Osteocyte (in vitro differentiated cells): ENCODE measurements at regions not wholly inside any gene's neighbourhood (a gene's known extent, or its start where the extent isn't known, plus 50 kb on each side); places are given as distances from the start of the nearest gene placed in this dataset.

Experiments
- DNase-seq: peaks from one replicate; pipeline ENCODE4 v3.0.0; 2021; ENCODE audit warnings: mixed read lengths; ENCODE audit not compliant: unreplicated experiment; ENCODE audit errors: extremely low spot score
- H3K27ac Mint-ChIP-seq: one replicate; pipeline ENCODE4 v1.8.0; 2021; ENCODE audit warnings: mild to moderate bottlenecking, mixed read lengths; ENCODE audit not compliant: unreplicated experiment
- H3K27me3 Mint-ChIP-seq: one replicate; pipeline ENCODE4 v1.8.0; 2021; ENCODE audit warnings: mixed read lengths; ENCODE audit not compliant: unreplicated experiment
- H3K36me3 Mint-ChIP-seq: one replicate; pipeline ENCODE4 v1.8.0; 2021; ENCODE audit warnings: mixed read lengths; ENCODE audit not compliant: unreplicated experiment
- H3K4me1 Mint-ChIP-seq: one replicate; pipeline ENCODE4 v1.8.0; 2021; ENCODE audit warnings: mixed read lengths; ENCODE audit not compliant: unreplicated experiment
- H3K4me3 Mint-ChIP-seq: one replicate; pipeline ENCODE4 v1.8.0; 2021; ENCODE audit warnings: mild to moderate bottlenecking, moderate library complexity, mixed read lengths; ENCODE audit not compliant: unreplicated experiment
- H3K9me3 Mint-ChIP-seq: one replicate; pipeline ENCODE4 v1.8.0; 2021; ENCODE audit warnings: mixed read lengths; ENCODE audit not compliant: unreplicated experiment
- CTCF ChIP-seq: fragments of 200-600 bp; sonication (generic); IDR thresholded peaks from 2 replicates; pipeline ENCODE4 v1.5.0; 2021; ENCODE audit warnings: antibody characterized with exemption, mild to moderate bottlenecking, moderate library complexity

GRCh38 chr11:28951191-28951590 is 843.0 kb downstream of the METTL15 start:
- Mint-ChIP-seq H3K36me3 (no peaks in the 10 kb centered on the region), H3K27me3 (no peaks in the 10 kb centered on the region), H3K4me1 (peaks cover 7% of the 10 kb centered on the region), H3K27ac (no peak overlapping the region), H3K4me3 (no peak overlapping the region), H3K9me3 (peaks cover 11% of the 10 kb centered on the region)
- no peak for DNase-seq
- TF ChIP-seq CTCF: no peak

GRCh38 chr11:28939381-28939780 is 831.2 kb downstream of the METTL15 start:
- no peak for DNase-seq
- Mint-ChIP-seq H3K4me3 (no peak overlapping the region), H3K27ac (no peak overlapping the region), H3K9me3 (peaks cover 8% of the 10 kb centered on the region), H3K4me1 (no peaks in the 10 kb centered on the region), H3K36me3 (no peaks in the 10 kb centered on the region), H3K27me3 (no peaks in the 10 kb centered on the region)
- TF ChIP-seq CTCF: no peak

- no peaks in the 10 kb centered on the region for H3K36me3 Mint-ChIP-seq
- no peak overlapping the region for H3K27ac Mint-ChIP-seq
- no peaks in the 10 kb centered on the region for H3K27me3 Mint-ChIP-seq
- H3K9me3 Mint-ChIP-seq: peaks cover 12% of the 10 kb centered on the region
- H3K4me1 Mint-ChIP-seq: no peaks in the 10 kb centered on the region
- no peak for DNase-seq
- no peak for TF ChIP-seq CTCF
- H3K4me3 Mint-ChIP-seq: no peak overlapping the region
Observed at GRCh38 chr11:28938091-28938490, 829.9 kb downstream of the METTL15 start.

- H3K36me3 Mint-ChIP-seq: peaks cover 7% of the 10 kb centered on the region
Observed at GRCh38 chr11:28932940-28933339, 824.8 kb downstream of the METTL15 start.

GRCh38 chr11:28924004-28924403 is 815.8 kb downstream of the METTL15 start:
- H3K4me1 Mint-ChIP-seq: no peaks in the 10 kb centered on the region
- H3K9me3 Mint-ChIP-seq: peaks cover 4% of the 10 kb centered on the region
- H3K36me3 Mint-ChIP-seq: peaks cover 3% of the 10 kb centered on the region
- H3K27ac Mint-ChIP-seq: no peak overlapping the region
- no peak for DNase-seq
- TF ChIP-seq CTCF: no peak
- no peak overlapping the region for H3K4me3 Mint-ChIP-seq
- no peaks in the 10 kb centered on the region for H3K27me3 Mint-ChIP-seq

More at GRCh38 chr11:28932940-28933339, 824.8 kb downstream of the METTL15 start:
- Mint-ChIP-seq H3K27me3 (no peaks in the 10 kb centered on the region), H3K27ac (no peak overlapping the region), H3K4me1 (no peaks in the 10 kb centered on the region), H3K4me3 (no peak overlapping the region), H3K9me3 (peaks cover 27% of the 10 kb centered on the region)
- no peak for TF ChIP-seq CTCF
- no peak for DNase-seq
